AG09319 (cell line): ENCODE measurements at regions not wholly inside any gene's neighbourhood (a gene's known extent, or its start where the extent isn't known, plus 50 kb on each side); places are given as distances from the start of the nearest gene placed in this dataset.

Experiments
- DNase-seq: peaks from one replicate; pipeline ENCODE4 v3.0.0-alpha.2; 2010; ENCODE audit warnings: low read depth; ENCODE audit errors: extremely low read depth
- TF ChIP-seq, protein P1 (sequence below): IDR thresholded peaks from 2 replicates; pipeline ENCODE4 v1.5.1; 2011; ENCODE audit warnings: low read depth, mild to moderate bottlenecking, inconsistent platforms, low read length, moderate library complexity

- TF ChIP-seq, protein P1, sequence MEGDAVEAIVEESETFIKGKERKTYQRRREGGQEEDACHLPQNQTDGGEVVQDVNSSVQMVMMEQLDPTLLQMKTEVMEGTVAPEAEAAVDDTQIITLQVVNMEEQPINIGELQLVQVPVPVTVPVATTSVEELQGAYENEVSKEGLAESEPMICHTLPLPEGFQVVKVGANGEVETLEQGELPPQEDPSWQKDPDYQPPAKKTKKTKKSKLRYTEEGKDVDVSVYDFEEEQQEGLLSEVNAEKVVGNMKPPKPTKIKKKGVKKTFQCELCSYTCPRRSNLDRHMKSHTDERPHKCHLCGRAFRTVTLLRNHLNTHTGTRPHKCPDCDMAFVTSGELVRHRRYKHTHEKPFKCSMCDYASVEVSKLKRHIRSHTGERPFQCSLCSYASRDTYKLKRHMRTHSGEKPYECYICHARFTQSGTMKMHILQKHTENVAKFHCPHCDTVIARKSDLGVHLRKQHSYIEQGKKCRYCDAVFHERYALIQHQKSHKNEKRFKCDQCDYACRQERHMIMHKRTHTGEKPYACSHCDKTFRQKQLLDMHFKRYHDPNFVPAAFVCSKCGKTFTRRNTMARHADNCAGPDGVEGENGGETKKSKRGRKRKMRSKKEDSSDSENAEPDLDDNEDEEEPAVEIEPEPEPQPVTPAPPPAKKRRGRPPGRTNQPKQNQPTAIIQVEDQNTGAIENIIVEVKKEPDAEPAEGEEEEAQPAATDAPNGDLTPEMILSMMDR: no peak
- no peak for DNase-seq
These were observed 1852.8 kb downstream of the EFNA5 start for GRCh38 chr5:105817914-105818313.

DNA sequence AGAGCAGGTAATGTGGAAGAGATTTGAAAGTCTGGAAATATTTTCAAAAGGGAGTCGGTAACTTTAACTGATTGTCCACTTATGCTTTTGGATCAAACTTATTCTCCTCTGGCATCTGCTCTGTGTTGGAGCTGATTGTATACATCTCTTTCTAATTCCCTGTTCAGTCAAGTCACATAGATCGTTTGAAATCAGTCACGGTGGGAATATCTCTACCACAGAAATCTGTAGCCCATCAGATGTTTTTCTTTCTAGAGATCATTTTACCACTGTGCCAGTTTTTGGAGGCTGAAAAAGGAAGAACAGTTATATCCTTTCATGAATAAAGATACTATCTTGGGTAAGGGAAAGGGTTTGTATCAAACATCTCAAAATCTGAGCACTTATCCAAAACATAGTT is 1853.3 kb downstream of the EFNA5 start:
- TF ChIP-seq, protein P1: no peak
- DNase-seq: no peak

GRCh38 chr5:105816961-105817360 is 1853.8 kb downstream of the EFNA5 start:
- TF ChIP-seq, protein P1: no peak
- DNase-seq: no peak

DNA sequence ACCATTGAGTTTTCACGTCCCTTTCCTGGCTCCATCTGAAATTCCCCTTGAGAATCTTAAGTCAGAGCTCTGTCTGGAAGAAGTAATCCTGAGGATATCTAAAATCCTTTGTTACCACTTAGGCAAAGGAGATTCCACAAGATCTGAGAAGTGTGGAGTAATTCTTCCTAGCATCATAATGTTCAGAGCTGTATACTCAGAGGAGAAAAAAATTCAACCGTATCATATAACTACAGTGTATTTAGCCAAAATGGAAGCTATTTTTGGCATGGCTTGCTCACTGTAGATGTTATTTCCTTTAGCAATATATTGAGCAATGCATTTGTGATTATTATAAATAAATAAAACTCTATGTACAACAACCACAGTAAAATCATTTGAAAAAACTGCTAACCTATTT is 1858.4 kb downstream of the EFNA5 start:
- TF ChIP-seq, protein P1: no peak
- no peak for DNase-seq

- no peak for DNase-seq
- TF ChIP-seq, protein P1: no peak
These were observed 1862.8 kb downstream of the EFNA5 start for GRCh38 chr5:105807951-105808350.

- DNase-seq: no peak
- TF ChIP-seq, protein P1: no peak
These were observed 1863.4 kb downstream of the EFNA5 start for GRCh38 chr5:105807290-105807689.

- DNase-seq: no peak
- TF ChIP-seq, protein P1: no peak
These were observed 1864.1 kb downstream of the EFNA5 start for GRCh38 chr5:105806596-105806995.
